GM18870 (cell line): ENCODE measurements at regions not wholly inside any gene's neighbourhood (a gene's known extent, or its start where the extent isn't known, plus 50 kb on each side); places are given as distances from the start of the nearest gene placed in this dataset.

Experiments
- ATAC-seq: cut with Tn5 transposase; IDR thresholded peaks from one replicate; pipeline ENCODE4 v1.9.1; 2021; ENCODE audit warnings: moderate library complexity; ENCODE audit not compliant: unreplicated experiment

- ATAC-seq: no peak
These were observed 198.7 kb upstream of the DUSP10 start for GRCh38 chr1:221940631-221941030.

GRCh38 chr1:221939607-221940006 lies 197.7 kb upstream of the DUSP10 start:
- peak; percentile 88 for ATAC-seq

GRCh38 chr1:221937155-221937953 lies 195.5 kb upstream of the DUSP10 start:
- ATAC-seq: peak; percentile 43

- no peak for ATAC-seq
These were observed 191.9 kb upstream of the DUSP10 start for GRCh38 chr1:221933814-221934213.

- no peak for ATAC-seq
These were observed 184.6 kb upstream of the DUSP10 start for GRCh38 chr1:221926441-221926840.

- no peak for ATAC-seq
These were observed 184.1 kb upstream of the DUSP10 start for GRCh38 chr1:221925947-221926346.

- ATAC-seq: no peak
These were observed 182.2 kb upstream of the DUSP10 start for GRCh38 chr1:221923929-221924598.

- ATAC-seq: no peak
These were observed 180.0 kb upstream of the DUSP10 start for GRCh38 chr1:221921936-221922335.

- no peak for ATAC-seq
These were observed 177.9 kb upstream of the DUSP10 start for GRCh38 chr1:221919743-221920142.

GRCh38 chr1:221919341-221919740 lies 177.5 kb upstream of the DUSP10 start:
- ATAC-seq: no peak

GRCh38 chr1:221916176-221916575 lies 174.3 kb upstream of the DUSP10 start:
- no peak for ATAC-seq

- ATAC-seq: no peak
These were observed 173.9 kb upstream of the DUSP10 start for GRCh38 chr1:221915764-221916163.

- ATAC-seq: no peak
These were observed 171.5 kb upstream of the DUSP10 start for GRCh38 chr1:221913351-221913892.

- ATAC-seq: no peak
These were observed 170.3 kb upstream of the DUSP10 start for GRCh38 chr1:221912230-221912629.

GRCh38 chr1:221911714-221912113 lies 169.8 kb upstream of the DUSP10 start:
- no peak for ATAC-seq

GRCh38 chr1:221910222-221910621 lies 168.3 kb upstream of the DUSP10 start:
- no peak for ATAC-seq

GRCh38 chr1:221908573-221908972 lies 166.7 kb upstream of the DUSP10 start:
- no peak for ATAC-seq

- no peak for ATAC-seq
These were observed 165.5 kb upstream of the DUSP10 start for GRCh38 chr1:221907166-221907932.

- no peak for ATAC-seq
These were observed 163.9 kb upstream of the DUSP10 start for GRCh38 chr1:221905802-221906201.

GRCh38 chr1:221904319-221904718 lies 162.4 kb upstream of the DUSP10 start:
- no peak for ATAC-seq

- no peak for ATAC-seq
These were observed 161.7 kb upstream of the DUSP10 start for GRCh38 chr1:221903594-221903993.
